ENCODE measurements at regions not wholly inside any gene's neighbourhood (a gene's known extent, or its start where the extent isn't known, plus 50 kb on each side); places are given as distances from the start of the nearest gene placed in this dataset.

DNA sequence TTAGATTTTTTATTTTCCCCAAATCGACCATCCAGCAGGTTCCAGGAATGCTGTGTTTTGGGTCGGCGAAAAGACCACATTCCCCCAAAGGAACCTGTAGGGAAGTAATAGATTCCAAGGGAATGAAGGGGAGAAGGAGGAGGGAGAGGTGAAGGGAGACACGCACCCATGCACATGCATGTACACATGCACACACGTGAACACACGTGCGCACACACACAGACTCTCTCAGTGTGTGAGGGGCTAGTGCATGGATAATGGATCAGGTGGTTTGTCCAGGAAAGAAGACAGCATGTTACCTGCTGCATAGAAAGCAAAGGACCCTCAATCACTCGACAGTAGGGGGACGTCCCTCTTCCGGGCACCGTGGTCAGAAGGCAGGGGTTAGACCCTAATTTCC, 52.4 kb upstream of the PDE10A start:
- ChIA-PET POLR2A (no interaction called here), CTCF (no interaction called here)
- no peaks in the 10 kb centered on the region for H3K9me3 ChIP-seq (replicated peaks; ENCODE audit: control insufficient read depth, insufficient read depth, low read length)
- H3K27ac ChIP-seq (ENCODE audit: insufficient read depth, low read depth, low read length) = no peak overlapping the region
- DNase-seq (ENCODE audit: low read depth, low spot score) (no peak), FAIRE-seq (no peak)
- H3K4me1 ChIP-seq (ENCODE audit: control insufficient read depth, extremely low read depth, insufficient read depth, low read length) = peaks cover 5% of the 10 kb centered on the region
- H2AFZ ChIP-seq (ENCODE audit: low read depth, low read length) = no peak overlapping the region
- no TSS peak for BruUV-seq (replicated peaks)
- peaks cover 0 to 2% of the 10 kb centered on the region in 2 experiments for H3K27me3 ChIP-seq (ENCODE audit: control insufficient read depth in 2 of 2, insufficient read depth in 2 of 2, low read length in 2 of 2)
- no peak overlapping the region for H3K4me2 ChIP-seq (ENCODE audit: insufficient read depth, low read length)
- TF ChIP-seq POLR2A (IDR thresholded peaks at IDR 0.05; ENCODE audit: low read depth, low read length) = no peak
- no peak for TF ChIP-seq EZH2 (IDR thresholded peaks at IDR 0.05; ENCODE audit: borderline replicate concordance, low read depth, low read length, severe bottlenecking)
- TF ChIP-seq POLR2AphosphoS5 (IDR thresholded peaks at IDR 0.05; ENCODE audit: insufficient read depth, low read depth, low read length) = no peak
- TF ChIP-seq JUN (IDR thresholded peaks at IDR 0.05; ENCODE audit: borderline replicate concordance, insufficient read depth, insufficient read length, low read depth) = no peak
- TF ChIP-seq FOS (IDR thresholded peaks at IDR 0.05; ENCODE audit: borderline replicate concordance, insufficient read depth, low read length) = no peak
- TF ChIP-seq, protein P1, sequence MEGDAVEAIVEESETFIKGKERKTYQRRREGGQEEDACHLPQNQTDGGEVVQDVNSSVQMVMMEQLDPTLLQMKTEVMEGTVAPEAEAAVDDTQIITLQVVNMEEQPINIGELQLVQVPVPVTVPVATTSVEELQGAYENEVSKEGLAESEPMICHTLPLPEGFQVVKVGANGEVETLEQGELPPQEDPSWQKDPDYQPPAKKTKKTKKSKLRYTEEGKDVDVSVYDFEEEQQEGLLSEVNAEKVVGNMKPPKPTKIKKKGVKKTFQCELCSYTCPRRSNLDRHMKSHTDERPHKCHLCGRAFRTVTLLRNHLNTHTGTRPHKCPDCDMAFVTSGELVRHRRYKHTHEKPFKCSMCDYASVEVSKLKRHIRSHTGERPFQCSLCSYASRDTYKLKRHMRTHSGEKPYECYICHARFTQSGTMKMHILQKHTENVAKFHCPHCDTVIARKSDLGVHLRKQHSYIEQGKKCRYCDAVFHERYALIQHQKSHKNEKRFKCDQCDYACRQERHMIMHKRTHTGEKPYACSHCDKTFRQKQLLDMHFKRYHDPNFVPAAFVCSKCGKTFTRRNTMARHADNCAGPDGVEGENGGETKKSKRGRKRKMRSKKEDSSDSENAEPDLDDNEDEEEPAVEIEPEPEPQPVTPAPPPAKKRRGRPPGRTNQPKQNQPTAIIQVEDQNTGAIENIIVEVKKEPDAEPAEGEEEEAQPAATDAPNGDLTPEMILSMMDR (IDR thresholded peaks at IDR 0.05; ENCODE audit: extremely low read depth in 1 of 2, insufficient read depth in 1 of 2, low read depth in 1 of 2, low read length in 2 of 2) = no peak
- TF ChIP-seq, protein P2, sequence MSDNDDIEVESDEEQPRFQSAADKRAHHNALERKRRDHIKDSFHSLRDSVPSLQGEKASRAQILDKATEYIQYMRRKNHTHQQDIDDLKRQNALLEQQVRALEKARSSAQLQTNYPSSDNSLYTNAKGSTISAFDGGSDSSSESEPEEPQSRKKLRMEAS (IDR thresholded peaks at IDR 0.05; ENCODE audit: insufficient read depth, insufficient read length) = no peak
- TF ChIP-seq GATA2 (IDR thresholded peaks at IDR 0.05; ENCODE audit: insufficient read depth, insufficient read length, low read depth, low read length) = no peak
- TF ChIP-seq MYC (IDR thresholded peaks at IDR 0.05; ENCODE audit: low read depth, low read length) = no peak
- dilution Hi-C loops (cut with MboI; ENCODE audit: extremely low pct_ligation_motif_present, low sequenced_read_pairs) (no loop called here), intact Hi-C loops (cut with micrococcal nuclease) (no loop called here)
- no peaks in the 10 kb centered on the region for H3K79me2 ChIP-seq (ENCODE audit: control insufficient read depth, insufficient read depth, low read length)
- H4K20me1 ChIP-seq (replicated peaks; ENCODE audit: control insufficient read depth, extremely low read depth, insufficient read depth, low read length) = no peaks in the 10 kb centered on the region
- no peaks in the 10 kb centered on the region for H3K36me3 ChIP-seq (ENCODE audit: control insufficient read depth in 2 of 2, extremely low read depth in 1 of 2, insufficient read depth in 2 of 2, low read length in 2 of 2)
- no peaks in the 10 kb centered on the region for H3K9me1 ChIP-seq (replicated peaks; ENCODE audit: control insufficient read depth, extremely low read depth, insufficient read depth, low read length)
- H3K4me3 ChIP-seq (replicated peaks in 1 of 3; ENCODE audit: insufficient read depth in 1 of 3, low read depth in 1 of 3, low read length in 3 of 3) = no peak overlapping the region
- no peak overlapping the region for H3K9ac ChIP-seq (replicated peaks; ENCODE audit: extremely low read depth, insufficient read depth, low read length)

All from endothelial cell of umbilical vein (primary cell).